Memory B cell (primary cell): ENCODE measurements at regions not wholly inside any gene's neighbourhood (a gene's known extent, or its start where the extent isn't known, plus 50 kb on each side); places are given as distances from the start of the nearest gene placed in this dataset.
"Not testable (repeated sequence)": the region's sequence is repeated elsewhere in the genome, so short reads cannot be mapped to it uniquely, and the experiment has no call there.

Experiments used
- ATAC-seq: fragments of 150-1000 bp; cut with Tn5 transposase; 2 replicates; pipeline ENCODE4 v1.10.0; 2021; ENCODE audit warnings: low read depth, mild to moderate bottlenecking, moderate library complexity
- DNase-seq, 2 donors: peaks; one replicate each; pipeline ENCODE4 v3.0.0; 2022; ENCODE audit warnings: low spot score in 2 of 2
- H3K27ac Mint-ChIP-seq: one replicate; pipeline ENCODE4 v1.8.0; 2022; ENCODE audit warnings: mild to moderate bottlenecking, moderate library complexity, mixed read lengths
- H3K27me3 Mint-ChIP-seq: one replicate; pipeline ENCODE4 v1.8.0; 2022; ENCODE audit warnings: mixed read lengths
- H3K36me3 Mint-ChIP-seq: one replicate; pipeline ENCODE4 v1.8.0; 2022; ENCODE audit warnings: mild to moderate bottlenecking, mixed read lengths
- H3K4me1 Mint-ChIP-seq: one replicate; pipeline ENCODE4 v1.8.0; 2022; ENCODE audit warnings: mixed read lengths
- H3K4me3 Mint-ChIP-seq: one replicate; pipeline ENCODE4 v1.8.0; 2022; ENCODE audit warnings: mild to moderate bottlenecking, moderate library complexity, mixed read lengths
- H3K9me3 Mint-ChIP-seq: one replicate; pipeline ENCODE4 v1.8.0; 2022; ENCODE audit warnings: mixed read lengths

GRCh38 chr13:39825886-39826285, 170.4 kb downstream of the COG6 start:
- ATAC-seq (no peak), DNase-seq (no peak)
- Mint-ChIP-seq H3K4me3 (no peak overlapping the region), H3K9me3 (peaks cover 4% of the 10 kb centered on the region), H3K27ac (no peak overlapping the region), H3K4me1 (peaks cover 10% of the 10 kb centered on the region), H3K27me3 (peaks cover 9% of the 10 kb centered on the region), H3K36me3 (no peaks in the 10 kb centered on the region)

GRCh38 chr13:39835253-39835652, 179.8 kb downstream of the COG6 start:
- Mint-ChIP-seq H3K9me3 (no peaks in the 10 kb centered on the region), H3K4me3 (no peak overlapping the region)

GRCh38 chr13:39836038-39836437, 180.6 kb downstream of the COG6 start:
- Mint-ChIP-seq H3K27ac (no peak overlapping the region), H3K4me1 (no peaks in the 10 kb centered on the region), H3K27me3 (peaks cover 10% of the 10 kb centered on the region), H3K36me3 (no peaks in the 10 kb centered on the region), H3K9me3 (no peaks in the 10 kb centered on the region), H3K4me3 (no peak overlapping the region)
- ATAC-seq (no peak), DNase-seq (no peak)

More at GRCh38 chr13:39835253-39835652, 179.8 kb downstream of the COG6 start:
- DNase-seq (no peak), ATAC-seq (no peak)
- Mint-ChIP-seq H3K4me1 (no peaks in the 10 kb centered on the region), H3K36me3 (no peaks in the 10 kb centered on the region), H3K27ac (no peak overlapping the region), H3K27me3 (peaks cover 11% of the 10 kb centered on the region)

GRCh38 chr13:39837866-39838265, 182.4 kb downstream of the COG6 start:
- H3K4me3 Mint-ChIP-seq, H3K36me3 Mint-ChIP-seq: not testable (repeated sequence)

GRCh38 chr13:39840201-39840600, 184.7 kb downstream of the COG6 start:
- Mint-ChIP-seq H3K4me3 (no peak overlapping the region), H3K27ac (no peak overlapping the region), H3K9me3 (no peaks in the 10 kb centered on the region), H3K4me1 (no peaks in the 10 kb centered on the region), H3K27me3 (peaks cover 6% of the 10 kb centered on the region), H3K36me3 (no peaks in the 10 kb centered on the region)
- DNase-seq (no peak), ATAC-seq (no peak)

More at GRCh38 chr13:39837866-39838265, 182.4 kb downstream of the COG6 start:
- DNase-seq, H3K4me1 Mint-ChIP-seq, H3K27ac Mint-ChIP-seq, H3K9me3 Mint-ChIP-seq, ATAC-seq: not testable (repeated sequence)
- peaks cover 10% of the 10 kb centered on the region for H3K27me3 Mint-ChIP-seq

- peaks cover 12% of the 10 kb centered on the region for H3K27me3 Mint-ChIP-seq
- H3K27ac Mint-ChIP-seq = no peak overlapping the region
- DNase-seq (no peak), ATAC-seq (no peak)
- no peaks in the 10 kb centered on the region for H3K4me1 Mint-ChIP-seq
- peaks cover 1% of the 10 kb centered on the region for H3K9me3 Mint-ChIP-seq
- H3K36me3 Mint-ChIP-seq = no peaks in the 10 kb centered on the region
- H3K4me3 Mint-ChIP-seq = no peak overlapping the region
Observed at GRCh38 chr13:39847336-39847735, 191.9 kb downstream of the COG6 start.

- Mint-ChIP-seq H3K4me3 (no peak overlapping the region), H3K4me1 (no peaks in the 10 kb centered on the region), H3K27me3 (peaks cover 17% of the 10 kb centered on the region), H3K27ac (no peak overlapping the region), H3K36me3 (peaks cover 5% of the 10 kb centered on the region), H3K9me3 (peaks cover 7% of the 10 kb centered on the region)
- no peak for DNase-seq
- no peak for ATAC-seq
Observed at GRCh38 chr13:39855236-39855635, 199.8 kb downstream of the COG6 start.

DNA sequence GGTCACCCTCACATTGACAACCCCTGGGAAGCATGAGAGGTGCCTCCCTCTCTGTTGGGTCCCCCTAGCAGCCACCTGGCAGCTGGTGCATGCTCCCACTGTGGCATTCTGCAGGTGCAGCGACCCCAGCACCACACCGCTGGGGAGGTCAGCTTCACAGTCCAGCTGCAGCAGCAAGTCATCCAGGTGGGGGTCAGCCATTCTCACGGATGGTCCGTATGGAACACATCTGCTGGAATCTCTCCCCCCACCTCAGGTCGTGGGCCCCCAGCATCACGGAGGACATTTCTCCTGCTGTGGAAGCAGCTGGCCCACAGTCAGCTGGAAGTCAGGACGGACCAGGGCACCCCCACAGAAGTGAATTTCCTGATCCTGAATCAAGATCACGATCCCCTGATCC, 201.3 kb downstream of the COG6 start:
- ATAC-seq (no peak), DNase-seq (no peak)
- Mint-ChIP-seq H3K27me3 (peaks cover 11% of the 10 kb centered on the region), H3K36me3 (peaks cover 5% of the 10 kb centered on the region), H3K27ac (no peak overlapping the region), H3K4me3 (no peak overlapping the region), H3K4me1 (no peaks in the 10 kb centered on the region), H3K9me3 (peaks cover 7% of the 10 kb centered on the region)

DNA sequence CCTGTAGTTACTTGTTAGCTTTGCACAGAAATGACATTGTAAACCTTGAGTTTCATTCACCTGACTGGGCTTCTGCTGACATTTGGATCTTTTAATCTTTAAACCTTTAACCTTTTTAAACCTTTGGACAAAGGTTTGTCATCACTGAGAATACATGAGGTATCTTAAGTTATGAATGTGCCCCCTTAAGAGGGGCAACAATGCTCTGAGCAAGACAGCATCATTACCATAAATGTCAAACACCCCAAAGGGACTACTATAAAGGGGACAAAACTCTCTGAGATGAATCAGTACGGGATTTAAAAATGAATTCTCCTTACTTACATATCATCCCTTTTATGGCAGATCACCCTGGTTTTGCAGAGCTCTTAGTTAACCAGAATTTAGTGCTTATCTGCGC, 203.3 kb downstream of the COG6 start:
- no peaks in the 10 kb centered on the region for H3K36me3 Mint-ChIP-seq
- H3K27me3 Mint-ChIP-seq = peaks cover 7% of the 10 kb centered on the region
- H3K9me3 Mint-ChIP-seq = peaks cover 3% of the 10 kb centered on the region
- DNase-seq (no peak), ATAC-seq (no peak)
- H3K4me1 Mint-ChIP-seq = no peaks in the 10 kb centered on the region
- no peak overlapping the region for H3K4me3 Mint-ChIP-seq
- no peak overlapping the region for H3K27ac Mint-ChIP-seq

DNA sequence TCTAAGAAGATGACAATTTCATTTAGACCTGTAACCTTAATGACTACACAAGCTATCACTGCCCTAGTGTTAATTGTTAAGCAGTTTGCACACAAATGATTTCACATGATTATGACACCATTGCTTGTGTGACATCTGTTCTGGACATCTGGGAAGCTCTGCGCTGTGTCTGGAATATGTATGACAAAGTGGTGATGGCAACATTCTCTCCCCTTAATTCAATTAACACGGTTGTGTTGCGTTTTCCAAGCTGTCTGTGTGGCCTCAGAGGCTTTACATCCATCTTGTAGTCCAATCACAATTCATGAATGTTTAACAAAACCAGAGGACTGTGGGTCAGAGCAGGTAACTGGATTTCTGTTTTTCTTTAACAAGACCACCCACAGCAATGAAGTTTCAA, 204.4 kb downstream of the COG6 start:
- Mint-ChIP-seq H3K36me3 (no peaks in the 10 kb centered on the region), H3K27ac (no peak overlapping the region), H3K9me3 (peaks cover 1% of the 10 kb centered on the region), H3K27me3 (peaks cover 7% of the 10 kb centered on the region), H3K4me1 (no peaks in the 10 kb centered on the region), H3K4me3 (no peak overlapping the region)
- no peak for DNase-seq
- ATAC-seq = no peak

DNA sequence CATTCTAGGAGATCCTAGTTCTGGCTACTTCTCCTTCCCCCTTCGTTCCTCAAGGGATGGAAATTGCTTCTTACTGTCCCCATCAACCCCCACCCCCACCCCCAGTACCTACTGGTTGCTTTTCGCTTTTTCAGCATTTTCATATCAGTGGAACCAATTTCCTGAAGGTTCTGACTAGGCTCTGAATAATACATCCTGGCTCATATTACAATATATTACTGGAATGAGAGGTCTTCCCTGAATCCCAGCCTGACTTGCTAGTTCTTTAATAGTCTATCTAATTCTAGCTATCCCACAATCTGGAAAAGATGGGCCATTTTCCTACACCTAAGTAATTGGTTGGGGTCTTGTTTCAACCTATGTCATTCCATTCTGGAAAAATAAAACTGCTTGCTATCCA, 207.4 kb downstream of the COG6 start:
- no peaks in the 10 kb centered on the region for H3K4me1 Mint-ChIP-seq
- H3K9me3 Mint-ChIP-seq = peaks cover 1% of the 10 kb centered on the region
- H3K36me3 Mint-ChIP-seq = no peaks in the 10 kb centered on the region
- peaks cover 7% of the 10 kb centered on the region for H3K27me3 Mint-ChIP-seq
- no peak for ATAC-seq
- H3K4me3 Mint-ChIP-seq = no peak overlapping the region
- H3K27ac Mint-ChIP-seq = no peak overlapping the region
- no peak for DNase-seq

DNA sequence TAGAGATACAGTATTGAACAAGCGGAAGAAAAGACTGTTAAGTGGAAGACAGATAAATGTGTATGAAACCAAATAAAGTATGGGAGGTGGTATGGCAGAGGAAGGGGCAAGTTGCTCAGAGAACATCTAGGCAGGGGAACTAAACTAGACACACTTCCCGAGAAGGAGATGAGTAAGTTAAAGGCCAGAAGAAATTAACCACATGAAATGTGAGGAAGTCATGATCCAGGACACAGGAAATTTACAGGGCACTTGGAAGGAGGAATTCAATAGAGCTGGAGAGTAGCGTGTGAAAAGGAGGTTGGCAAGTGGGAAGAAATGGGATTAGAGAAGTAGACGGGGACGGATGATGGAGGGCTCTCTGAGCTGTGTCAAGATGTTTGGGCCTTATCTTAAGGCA, 208.8 kb downstream of the COG6 start:
- DNase-seq = no peak
- Mint-ChIP-seq H3K9me3 (no peaks in the 10 kb centered on the region), H3K36me3 (no peaks in the 10 kb centered on the region), H3K27me3 (peaks cover 13% of the 10 kb centered on the region), H3K4me1 (no peaks in the 10 kb centered on the region), H3K27ac (no peak overlapping the region), H3K4me3 (no peak overlapping the region)
- ATAC-seq = no peak

DNA sequence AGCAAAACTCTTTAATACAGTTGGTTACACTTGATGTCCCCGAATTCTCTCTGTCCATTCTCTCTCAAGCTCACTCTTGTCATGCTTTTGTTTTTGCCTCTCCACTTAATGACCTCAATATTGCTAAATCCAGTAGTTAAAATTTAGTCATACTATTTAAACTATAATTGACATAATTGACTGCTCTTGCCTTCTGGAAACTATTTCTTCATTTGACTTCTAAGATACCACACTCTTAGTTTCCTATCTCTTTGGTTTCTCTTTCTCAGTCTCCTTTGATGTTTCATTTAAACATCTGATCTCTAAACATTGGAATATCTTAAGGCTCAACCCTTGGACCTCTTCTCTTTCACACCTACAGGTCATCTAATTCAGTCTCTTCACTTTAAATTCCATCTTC, 211.3 kb downstream of the COG6 start:
- no peak overlapping the region for H3K4me3 Mint-ChIP-seq
- H3K4me1 Mint-ChIP-seq = no peaks in the 10 kb centered on the region
- H3K27me3 Mint-ChIP-seq = peaks cover 15% of the 10 kb centered on the region
- ATAC-seq (no peak), DNase-seq (no peak)
- H3K36me3 Mint-ChIP-seq = no peaks in the 10 kb centered on the region
- no peaks in the 10 kb centered on the region for H3K9me3 Mint-ChIP-seq
- no peak overlapping the region for H3K27ac Mint-ChIP-seq

- Mint-ChIP-seq H3K27me3 (peaks cover 15% of the 10 kb centered on the region), H3K27ac (no peak overlapping the region)
- DNase-seq = no peak
Observed at GRCh38 chr13:39867807-39868206, 212.3 kb downstream of the COG6 start.

GRCh38 chr13:39870197-39870747, 214.8 kb downstream of the COG6 start:
- Mint-ChIP-seq H3K27me3 (peaks cover 15% of the 10 kb centered on the region), H3K4me1 (no peaks in the 10 kb centered on the region), H3K36me3 (no peaks in the 10 kb centered on the region), H3K27ac (no peak overlapping the region), H3K4me3 (no peak overlapping the region), H3K9me3 (no peaks in the 10 kb centered on the region)
- DNase-seq (no peak), ATAC-seq (no peak)

More at GRCh38 chr13:39867807-39868206, 212.3 kb downstream of the COG6 start:
- H3K4me1 Mint-ChIP-seq = no peaks in the 10 kb centered on the region
- no peaks in the 10 kb centered on the region for H3K36me3 Mint-ChIP-seq
- H3K9me3 Mint-ChIP-seq = no peaks in the 10 kb centered on the region
- no peak overlapping the region for H3K4me3 Mint-ChIP-seq
- ATAC-seq = no peak
